DMS 273 (cell line): ENCODE measurements at regions not wholly inside any gene's neighbourhood (a gene's known extent, or its start where the extent isn't known, plus 50 kb on each side); places are given as distances from the start of the nearest gene placed in this dataset.

Experiments
- DNase-seq: peaks from one replicate; lab custom pipeline; 2025; ENCODE audit not compliant: unreplicated experiment; lab: John Stamatoyannopoulos, UW

DNA sequence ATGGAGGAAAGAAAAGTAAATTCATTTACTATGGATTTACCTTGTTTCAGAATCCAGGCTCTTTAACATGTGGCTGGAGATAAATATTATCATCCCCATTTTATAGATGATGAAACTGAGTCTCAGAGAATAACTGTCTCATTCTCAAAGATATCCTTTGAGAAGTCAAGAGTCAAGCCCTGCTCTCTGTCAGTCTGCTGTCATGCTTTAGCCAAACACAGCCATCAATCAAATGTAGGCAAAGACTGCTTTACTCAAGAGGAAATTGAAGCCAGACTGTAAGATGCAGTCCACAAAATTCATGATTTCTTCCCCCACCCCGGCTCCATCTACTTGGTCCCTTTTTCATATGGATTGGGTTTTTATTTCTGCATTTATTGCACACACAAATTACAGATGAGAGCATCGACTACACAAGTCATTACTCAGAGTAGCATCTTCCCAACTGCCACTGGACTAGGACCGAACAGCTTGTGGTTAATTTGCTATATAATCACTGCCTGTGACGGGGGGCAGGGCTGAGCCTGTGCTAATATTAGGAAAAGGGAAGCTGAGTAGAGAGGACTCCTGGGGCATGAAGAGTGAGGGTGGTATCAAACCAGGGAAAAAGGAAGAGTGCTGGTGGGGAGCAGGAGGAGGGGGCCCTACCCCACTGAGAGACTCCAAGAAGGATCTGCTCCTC lies 102.7 kb upstream of the TOP1 start:
- DNase-seq: peak; percentile 40

DNA sequence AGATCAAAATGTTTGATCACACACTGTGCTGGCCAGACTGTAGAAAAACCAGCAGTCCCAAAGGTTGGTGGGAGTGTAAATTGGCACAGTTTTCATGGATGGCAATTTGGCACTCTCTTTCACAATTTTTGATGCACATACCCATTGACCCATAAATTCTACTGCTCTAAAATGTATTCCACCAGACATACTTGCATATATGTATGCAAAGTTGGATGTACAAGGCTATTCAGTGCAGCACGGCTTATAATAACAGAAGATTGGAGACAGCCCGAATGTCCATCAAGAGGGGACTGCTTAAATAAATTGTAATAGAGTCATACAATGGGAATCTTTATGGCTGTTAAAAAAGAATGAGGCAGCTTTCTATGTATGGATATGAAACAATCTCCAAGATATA lies 101.7 kb upstream of the TOP1 start:
- DNase-seq: no peak

DNA sequence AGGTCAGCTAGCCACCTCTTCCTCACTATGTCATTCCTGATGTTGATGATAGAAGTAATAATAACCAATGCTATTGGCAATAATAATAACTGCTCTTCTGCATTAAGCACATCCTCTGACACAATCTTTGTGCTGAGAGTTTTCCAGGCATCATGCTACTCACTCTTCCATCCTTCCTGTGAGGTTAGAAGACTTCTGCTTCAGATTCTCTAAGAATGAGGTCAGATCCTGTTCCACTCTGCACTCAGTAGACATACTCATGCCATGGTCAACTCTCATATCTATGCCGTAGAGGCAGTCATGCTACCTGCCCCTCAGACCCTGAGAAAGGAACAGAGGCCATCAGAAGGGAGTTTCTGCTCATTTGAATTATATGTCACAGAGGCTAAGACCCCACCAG lies 98.1 kb upstream of the TOP1 start:
- no peak for DNase-seq

DNA sequence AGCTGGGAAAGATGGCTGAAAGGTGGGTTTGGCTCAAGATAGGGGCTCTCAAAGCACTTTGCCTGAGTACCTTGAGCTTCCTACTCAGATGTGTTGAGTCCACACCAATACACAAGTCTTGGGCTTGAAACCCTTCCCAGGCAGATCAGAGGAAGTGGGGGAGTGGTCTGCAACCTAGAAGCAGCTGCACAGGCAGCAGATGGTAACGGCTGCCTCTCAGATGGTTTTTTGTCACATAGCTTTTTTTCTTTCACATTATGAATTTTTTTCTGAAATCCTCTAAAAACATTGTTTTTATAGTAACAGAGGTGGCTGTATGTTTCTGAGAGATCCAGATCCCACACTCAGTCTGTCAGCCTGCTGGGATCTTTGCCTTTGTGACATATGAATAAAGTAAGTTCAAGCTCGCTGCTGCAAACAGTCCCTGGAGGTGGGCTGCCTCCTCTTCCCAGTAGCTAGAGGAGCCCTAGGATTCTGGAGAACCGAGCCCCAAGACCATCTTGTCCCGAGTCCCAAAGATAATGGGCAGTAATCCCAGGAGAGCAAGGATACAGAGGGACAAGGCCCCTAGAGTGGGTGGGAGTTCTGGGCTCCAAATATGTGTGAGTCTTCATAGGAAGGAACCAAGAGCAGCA lies 97.1 kb upstream of the TOP1 start:
- no peak for DNase-seq

DNA sequence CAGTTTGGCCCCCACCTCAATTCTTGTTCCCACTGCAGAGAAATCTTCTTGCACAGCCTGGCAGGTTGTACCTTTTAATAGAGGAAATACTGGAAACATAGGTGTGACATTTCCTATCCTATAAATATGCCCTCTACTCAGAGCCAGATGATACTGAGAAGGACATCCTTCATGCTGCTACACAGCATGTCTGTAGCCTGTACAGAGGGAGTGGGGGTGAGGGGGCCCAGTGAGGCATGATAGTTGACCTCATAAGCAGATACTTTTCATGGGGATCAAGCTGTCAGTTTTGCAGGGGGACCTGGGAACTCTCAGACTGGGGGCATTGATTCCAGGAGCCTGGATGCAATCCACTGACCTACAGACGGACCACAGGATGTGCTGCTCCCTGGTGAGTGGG lies 96.2 kb upstream of the TOP1 start:
- no peak for DNase-seq

DNA sequence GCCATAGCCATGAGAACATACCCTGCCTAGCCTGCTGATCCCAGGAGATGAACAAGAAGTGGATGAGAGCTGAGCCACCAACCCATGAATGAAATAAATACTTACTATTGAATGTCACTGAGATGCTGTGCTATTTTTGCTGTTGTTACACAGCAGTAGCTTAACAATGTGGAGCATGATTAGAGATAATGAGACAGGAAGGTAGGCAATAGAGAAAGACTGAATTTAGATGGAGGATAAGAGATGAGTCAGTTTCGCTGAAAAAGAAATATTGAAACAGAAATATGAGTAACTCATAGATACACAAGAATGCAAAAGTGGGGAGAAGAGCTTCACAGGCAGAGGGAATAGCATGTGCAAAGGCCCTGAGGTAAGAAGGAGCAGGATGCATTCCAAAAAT lies 94.9 kb upstream of the TOP1 start:
- DNase-seq: no peak

DNA sequence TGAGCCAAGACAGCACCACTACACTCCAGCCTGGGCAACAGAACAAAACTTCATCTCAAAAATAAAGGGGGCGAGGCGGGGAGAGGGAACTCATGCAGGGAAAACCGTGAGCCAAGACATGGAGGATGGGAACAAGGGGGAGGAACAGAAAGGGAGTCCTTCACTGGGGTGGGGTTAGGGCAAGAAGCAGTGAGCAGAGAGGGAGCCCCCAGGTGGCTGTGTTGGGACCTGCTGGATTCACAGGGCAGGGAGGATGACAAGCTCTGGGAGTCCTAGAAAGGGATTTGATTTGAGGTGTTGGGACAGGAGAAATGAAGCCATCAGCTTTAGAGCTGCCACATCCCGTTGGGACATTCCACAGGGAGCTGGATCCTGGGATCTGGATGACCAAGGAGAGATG lies 90.6 kb upstream of the TOP1 start:
- peak; percentile 16 for DNase-seq

DNA sequence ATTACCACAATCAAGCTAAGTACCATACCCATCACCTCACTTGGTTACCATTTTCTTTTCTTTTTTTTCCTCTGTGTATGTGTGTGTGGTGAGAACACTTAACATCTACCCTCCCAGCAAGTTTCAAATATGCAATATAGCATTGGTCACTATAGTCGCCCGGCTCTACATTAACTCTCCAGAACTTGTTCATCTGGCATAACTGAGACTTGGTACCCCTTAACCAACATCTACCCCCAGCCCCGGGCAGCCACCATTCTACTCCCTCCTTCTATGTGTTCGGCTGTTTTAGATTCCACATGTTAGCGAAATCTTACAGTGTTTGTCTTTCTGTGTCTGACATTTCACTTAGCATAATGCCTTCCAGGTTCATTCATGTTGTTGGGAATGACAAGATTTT lies 89.0 kb upstream of the TOP1 start:
- DNase-seq: no peak

DNA sequence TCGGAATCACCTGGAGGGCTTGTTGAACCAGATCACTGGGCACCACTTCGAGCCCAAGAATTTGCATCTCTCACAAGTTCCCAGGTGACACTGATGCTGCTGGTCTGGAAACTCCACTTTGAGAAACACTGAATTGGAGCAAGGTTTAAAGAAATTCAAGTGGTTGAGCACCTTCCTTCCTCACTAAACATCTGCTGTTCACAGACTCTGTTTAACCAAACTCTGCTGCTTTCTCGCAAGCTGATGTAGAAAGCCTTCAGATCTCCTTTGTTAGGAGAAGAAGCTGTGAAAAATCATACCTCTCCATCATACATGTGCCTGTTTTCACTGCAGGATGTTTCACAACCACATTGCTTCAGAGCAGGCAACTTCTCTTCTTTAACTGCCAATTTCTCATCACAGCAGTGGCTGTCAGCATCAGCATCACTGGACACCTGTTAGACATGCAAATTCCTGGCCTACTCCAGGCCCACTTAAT lies 87.5 kb upstream of the TOP1 start:
- DNase-seq: no peak

DNA sequence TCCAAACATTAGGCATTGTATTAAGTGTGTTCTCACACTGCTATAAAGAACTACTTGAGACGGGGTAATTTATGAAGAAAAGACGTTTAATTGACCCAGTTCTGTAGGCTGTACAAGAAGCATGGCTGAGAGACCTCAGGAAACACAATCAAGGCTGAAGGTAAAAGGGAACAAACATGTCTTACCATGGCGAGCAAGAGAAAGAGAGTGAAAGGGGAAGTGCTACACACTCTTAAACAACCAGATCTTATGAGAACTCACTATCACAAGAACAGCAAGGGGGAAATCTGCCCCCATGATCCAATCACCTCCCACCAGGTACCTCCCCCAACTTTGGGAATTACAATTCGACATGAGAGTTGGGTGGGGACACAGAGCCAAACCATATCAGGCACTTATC lies 86.6 kb upstream of the TOP1 start:
- DNase-seq: no peak

DNA sequence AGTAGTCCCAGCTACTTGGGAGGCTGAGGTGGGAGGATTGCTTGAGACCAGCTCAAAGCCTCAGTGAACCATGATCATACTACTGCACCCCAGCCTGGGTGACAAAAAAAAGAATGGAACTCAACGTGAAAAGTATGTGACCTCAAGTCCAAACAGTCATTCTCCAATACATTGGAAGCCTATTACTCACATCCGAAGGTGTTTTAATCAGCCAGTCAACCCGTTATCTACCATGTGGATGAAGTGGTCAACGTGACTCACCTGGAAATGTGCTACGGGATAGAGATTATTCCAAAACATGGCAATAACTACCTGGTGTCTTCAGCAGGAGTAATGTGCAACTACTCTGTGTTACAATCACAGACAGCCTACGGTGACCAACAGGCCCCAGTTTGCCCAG lies 85.8 kb upstream of the TOP1 start:
- no peak for DNase-seq

DNA sequence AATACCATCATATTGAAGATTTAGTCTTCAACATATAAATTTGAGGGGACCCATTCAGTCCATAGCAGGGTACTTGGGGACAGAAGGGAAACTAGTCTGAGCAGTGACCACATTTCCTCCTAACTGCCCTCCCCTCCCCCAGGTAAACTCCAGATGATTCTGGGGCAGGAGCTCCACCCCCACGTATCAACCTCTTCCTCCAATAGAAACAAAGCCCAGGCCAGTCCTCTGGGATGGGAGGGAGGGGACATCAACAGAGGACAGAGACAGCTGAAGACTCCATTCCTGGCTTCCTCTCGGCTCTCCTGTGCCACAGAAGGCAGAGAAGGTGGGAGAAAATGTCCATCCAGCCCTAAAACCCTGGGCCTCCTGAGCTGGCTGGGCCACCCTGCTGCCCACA lies 85.0 kb upstream of the TOP1 start:
- no peak for DNase-seq

DNA sequence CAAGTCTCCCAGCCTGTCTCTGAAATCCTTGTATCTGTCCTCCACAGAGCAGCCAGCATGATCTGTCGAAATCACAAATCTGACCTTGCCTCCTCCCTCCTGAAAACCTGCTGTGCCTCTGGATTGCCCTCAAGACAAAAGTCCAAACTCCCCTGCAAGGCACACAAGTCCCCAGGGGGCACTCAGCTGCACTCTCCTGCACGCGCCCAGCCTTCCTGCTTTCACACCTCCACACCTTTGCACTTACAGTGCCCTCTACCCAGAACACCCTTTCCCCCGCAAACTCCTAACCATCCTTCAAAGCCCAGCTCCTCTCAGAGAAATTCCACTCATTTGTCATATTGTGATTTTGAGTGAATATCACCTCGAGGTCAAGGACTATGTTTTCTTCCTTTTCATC lies 83.4 kb upstream of the TOP1 start:
- DNase-seq: no peak

DNA sequence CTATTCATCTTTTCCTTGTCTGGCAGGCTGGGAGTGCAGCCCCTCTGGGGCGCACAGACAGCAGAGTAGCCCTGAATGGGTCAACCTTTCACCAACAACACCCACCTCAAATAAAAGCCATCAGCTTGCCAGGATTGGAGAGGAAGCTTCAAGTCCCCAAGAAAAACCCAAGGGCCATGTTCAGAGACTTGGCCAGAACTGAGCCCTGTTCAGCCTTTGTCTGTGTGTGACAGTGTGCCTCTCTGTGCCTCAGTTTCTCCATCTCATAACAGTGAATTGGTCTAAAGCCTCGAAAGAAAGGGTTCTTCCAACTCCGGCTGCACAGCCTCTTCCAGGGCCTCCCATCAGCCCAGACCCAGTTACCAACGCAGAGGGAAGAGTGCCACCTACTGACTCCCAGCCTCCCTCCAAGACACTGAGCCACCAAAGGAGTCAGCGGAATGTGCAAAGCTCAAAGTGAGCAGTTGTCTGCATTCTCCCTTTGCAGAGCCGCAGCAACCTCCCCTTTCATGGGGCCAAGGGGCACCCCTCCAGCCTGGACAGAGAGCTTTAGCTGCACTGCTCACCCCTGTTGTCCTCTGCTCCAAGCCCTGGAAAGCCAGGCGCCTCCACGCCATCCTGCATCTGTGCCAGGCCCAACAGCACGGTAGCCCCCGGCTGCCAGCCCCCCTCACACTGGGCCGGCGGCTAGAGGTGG lies 82.7 kb upstream of the TOP1 start:
- DNase-seq: peak; percentile 81

DNA sequence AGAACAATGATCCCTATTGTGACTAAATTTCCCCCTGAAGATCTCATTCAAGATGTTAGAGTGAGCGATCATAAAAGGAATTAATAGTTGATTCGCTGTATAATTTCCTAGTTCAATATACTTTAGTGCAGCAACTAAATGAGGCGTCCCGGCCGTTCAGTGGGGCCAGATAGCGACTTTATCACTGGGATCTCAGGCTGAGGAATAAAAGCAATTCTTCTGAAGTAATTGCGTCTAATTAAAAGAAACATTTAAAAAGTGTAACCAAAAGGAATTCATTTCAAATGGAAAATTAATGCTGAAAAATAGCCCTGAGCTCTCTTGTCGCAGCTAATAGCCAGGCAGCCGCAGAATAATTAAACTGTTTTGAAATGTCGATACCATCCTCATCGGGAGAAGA lies 82.2 kb upstream of the TOP1 start:
- DNase-seq: no peak

DNA sequence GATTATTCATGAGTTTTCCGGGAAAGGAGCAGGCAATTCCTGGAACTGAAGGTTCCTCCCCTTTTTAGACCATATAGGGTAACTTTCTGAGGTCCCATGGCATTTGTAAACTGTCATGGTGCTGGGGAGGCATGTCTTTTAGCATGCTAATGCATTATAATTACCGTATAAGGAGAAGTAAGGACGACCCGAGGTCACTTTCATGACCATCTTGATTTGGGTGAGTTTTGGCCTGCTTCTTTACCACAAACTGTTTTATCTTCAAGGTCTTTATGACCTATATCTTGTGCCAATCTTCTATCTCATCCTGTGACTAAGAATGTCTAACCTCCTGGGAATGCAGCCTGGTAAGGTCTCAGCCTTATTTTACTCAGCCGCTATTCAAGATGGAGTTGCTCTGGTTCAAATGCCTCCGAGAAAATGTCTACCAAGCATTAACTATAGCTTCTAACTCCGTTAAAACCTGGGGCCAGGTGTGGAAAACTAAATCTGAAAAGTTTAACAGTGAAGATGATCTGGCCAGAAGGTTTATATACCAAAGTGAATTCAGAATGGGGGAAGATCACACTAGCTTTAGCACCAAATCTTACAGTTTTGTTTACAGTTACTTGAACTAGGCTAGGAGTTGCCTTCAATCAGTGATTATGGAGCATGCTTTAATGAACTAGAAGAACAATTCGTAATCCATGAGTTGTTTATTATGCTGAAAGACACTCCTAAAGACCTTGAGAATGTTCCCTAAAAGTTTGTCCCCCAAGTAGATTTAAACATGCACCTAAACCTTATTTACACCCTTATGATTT lies 80.0 kb upstream of the TOP1 start:
- no peak for DNase-seq

DNA sequence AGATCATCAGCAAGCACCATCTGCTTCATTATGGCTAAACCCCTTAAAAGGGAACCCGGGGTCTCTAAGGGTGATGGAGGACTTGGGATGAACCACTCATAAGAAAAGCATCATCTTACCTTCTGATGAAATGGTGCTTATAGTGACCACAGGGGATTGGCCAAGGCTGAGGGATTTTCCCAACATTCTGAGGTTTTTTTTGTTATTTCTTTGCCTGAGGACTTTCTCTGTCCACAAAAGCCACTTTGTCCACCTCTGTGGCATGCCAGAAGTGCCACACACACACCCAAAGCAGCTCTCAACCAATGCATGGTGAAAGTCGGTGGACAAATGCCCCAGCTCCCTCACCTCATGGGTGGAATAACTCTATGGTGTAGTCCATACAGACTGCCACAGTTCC lies 79.3 kb upstream of the TOP1 start:
- DNase-seq: no peak

DNA sequence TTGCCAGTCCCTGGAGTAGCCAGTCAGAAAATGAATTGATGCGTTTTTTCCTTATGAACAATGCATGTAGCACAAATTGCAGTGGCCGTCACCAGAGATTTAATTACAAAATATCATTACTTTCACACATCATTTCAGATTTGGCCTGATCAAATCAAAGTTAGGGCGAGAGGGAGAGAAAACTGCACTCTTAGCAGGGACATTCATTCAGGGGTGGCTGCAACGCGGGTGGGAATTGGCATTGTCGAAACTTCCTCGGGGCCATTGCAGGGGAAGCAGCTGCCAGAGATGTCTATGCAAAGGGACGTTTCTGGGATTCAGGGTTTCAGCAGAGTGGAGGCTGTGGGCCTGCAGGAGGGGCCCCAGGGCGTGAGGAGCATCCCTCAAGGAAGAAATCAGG lies 76.5 kb upstream of the TOP1 start:
- no peak for DNase-seq

DNA sequence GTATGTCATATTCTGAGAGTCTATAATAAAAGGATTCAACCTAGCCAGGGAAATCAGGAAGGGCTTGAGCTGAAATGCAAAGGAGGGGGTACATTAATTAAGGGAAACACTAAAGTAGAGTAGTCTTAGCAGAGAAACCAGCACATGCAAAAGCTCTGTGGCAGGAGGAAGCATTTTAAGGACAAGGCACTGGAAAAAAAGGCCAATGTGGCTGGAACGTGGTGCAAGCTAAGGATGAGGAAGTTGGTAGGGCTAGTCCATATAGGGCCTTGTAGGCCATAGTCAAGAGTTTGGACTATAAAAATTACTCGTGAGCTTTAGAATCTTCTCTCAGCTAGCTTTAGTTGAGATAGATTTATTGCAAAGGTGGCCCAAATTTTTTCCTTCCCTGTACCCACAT lies 75.2 kb upstream of the TOP1 start:
- DNase-seq: no peak

DNA sequence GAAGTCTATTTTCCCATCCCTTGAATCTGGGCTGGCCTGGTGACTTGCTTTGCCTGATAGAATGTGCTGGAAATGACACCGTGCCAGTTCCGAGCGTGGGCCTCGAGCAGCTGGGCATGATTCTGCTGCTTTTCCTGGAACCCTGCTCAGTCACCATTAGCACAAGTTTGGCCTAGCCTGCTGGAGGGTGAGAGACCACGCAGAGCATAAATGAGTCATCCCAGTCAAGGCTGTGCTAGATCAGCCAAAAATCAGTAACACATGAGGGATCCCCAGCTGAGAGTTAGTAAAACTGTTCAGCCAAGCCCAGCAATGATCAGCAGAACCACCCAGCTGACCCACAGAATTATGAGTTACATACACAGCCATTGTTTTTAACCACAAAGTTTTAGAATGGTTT lies 74.8 kb upstream of the TOP1 start:
- no peak for DNase-seq

DNA sequence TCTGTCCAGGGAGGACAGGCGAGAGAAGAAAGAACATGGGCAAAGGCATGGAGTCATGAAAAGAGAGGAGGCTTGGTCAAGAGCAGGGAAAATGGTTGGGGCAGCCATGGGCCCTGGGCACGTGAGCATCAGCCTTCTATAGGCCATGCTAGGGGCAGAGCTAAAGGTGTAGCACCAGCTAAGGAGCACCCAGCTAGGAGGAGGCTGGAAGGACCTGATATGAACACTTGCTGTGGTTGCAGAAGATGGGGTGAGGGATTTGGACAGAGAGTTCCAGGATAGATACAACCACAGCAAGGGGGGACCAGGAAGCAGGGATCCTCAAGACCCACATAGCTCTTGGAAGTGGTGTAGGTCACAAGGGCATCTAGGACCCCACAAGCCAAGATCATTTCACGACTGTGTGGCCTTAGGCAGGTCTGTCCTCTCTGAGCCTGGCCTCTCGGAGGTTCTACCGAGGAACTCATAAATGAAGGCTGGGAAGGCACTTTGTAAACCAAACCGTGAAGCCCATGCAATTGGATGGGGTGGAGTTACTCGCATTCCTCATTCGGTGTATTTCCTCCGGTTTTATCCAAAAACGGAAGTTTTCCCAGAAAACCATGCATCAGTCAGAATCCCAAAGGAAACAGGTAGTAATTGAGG lies 74.0 kb upstream of the TOP1 start:
- DNase-seq: no peak
